ENCODE measurements at regions not wholly inside any gene's neighbourhood (a gene's known extent, or its start where the extent isn't known, plus 50 kb on each side); places are given as distances from the start of the nearest gene placed in this dataset.

GRCh38 chr13:31050486-31051400 lies 111.0 kb downstream of the HSPH1 start:
- TF ChIP-seq ZBTB7A (IDR thresholded peaks at IDR 0.05; ENCODE audit: low read depth) (no peak), REST (IDR thresholded peaks at IDR 0.05; ENCODE audit: low read depth) (no peak), FOXM1 (IDR thresholded peaks at IDR 0.05; ENCODE audit: borderline replicate concordance, low read depth) (no peak), EP300 (IDR thresholded peaks at IDR 0.05; ENCODE audit: borderline replicate concordance) (no peak), TEAD4 (IDR thresholded peaks at IDR 0.05) (no peak), TCF12 (IDR thresholded peaks at IDR 0.05; ENCODE audit: low read depth) (no peak), NFIC (IDR thresholded peaks at IDR 0.05) (no peak), TAF1 (IDR thresholded peaks at IDR 0.05; ENCODE audit: low read depth) (no peak), YY1 (IDR thresholded peaks at IDR 0.05; ENCODE audit: low read depth) (no peak), MAX (IDR thresholded peaks at IDR 0.05) (no peak), CREB1 (IDR thresholded peaks at IDR 0.05; ENCODE audit: low read depth) (no peak)

DNA sequence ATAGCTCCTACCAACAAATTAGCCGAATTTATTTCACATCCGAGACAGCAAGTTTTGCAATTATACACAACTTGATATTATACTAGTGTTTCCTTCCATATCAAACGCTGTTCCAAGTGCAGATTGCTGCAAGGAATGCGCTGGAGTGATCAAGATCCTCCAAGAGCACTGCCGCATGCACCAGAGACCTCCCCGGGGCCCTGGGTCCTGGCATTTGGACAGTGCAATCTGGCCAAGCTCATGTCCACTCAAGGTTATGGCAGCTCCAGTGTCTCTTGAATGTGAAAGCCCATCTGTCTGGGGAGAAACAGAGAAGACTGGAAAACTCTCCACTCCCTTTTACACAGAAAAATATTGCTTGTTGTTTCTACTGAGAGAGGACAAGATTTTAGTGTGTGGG lies 111.9 kb downstream of the HSPH1 start:
- TF ChIP-seq MAX (IDR thresholded peaks at IDR 0.05): no peak
- no peak for TF ChIP-seq TEAD4 (IDR thresholded peaks at IDR 0.05)
- no peak for TF ChIP-seq TAF1 (IDR thresholded peaks at IDR 0.05; ENCODE audit: low read depth)
- no peak for TF ChIP-seq USF1 (IDR thresholded peaks at IDR 0.05)
- no peak for TF ChIP-seq YY1 (IDR thresholded peaks at IDR 0.05; ENCODE audit: low read depth)
- TF ChIP-seq REST (IDR thresholded peaks at IDR 0.05; ENCODE audit: low read depth): no peak
- TF ChIP-seq EGR1 (IDR thresholded peaks at IDR 0.05): no peak
- no peak for TF ChIP-seq NFIC (IDR thresholded peaks at IDR 0.05)
- no peak for TF ChIP-seq ZBTB7A (IDR thresholded peaks at IDR 0.05; ENCODE audit: low read depth)
- no peak for TF ChIP-seq RAD21 (IDR thresholded peaks at IDR 0.05; ENCODE audit: low read depth)

DNA sequence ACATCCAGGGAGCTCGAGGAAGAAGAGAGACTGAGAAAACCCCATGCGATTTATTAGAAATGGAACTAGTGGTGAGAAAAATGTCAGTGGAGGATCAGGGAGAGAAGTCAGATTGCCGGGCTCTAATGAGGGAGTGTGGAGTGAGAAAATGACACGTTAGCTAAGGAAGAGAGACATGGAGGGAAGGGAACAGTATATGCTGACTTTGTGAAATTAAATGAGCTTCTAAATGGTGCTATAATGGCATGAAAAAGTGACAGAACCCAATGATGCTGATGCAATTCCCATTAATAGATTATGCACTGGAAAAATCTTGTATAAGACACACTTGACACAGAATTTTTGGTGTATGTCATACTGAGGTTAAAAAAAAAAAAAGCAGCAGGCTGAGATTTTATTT lies 112.6 kb downstream of the HSPH1 start:
- TF ChIP-seq EP300 (IDR thresholded peaks at IDR 0.05; ENCODE audit: borderline replicate concordance) (no peak), USF1 (IDR thresholded peaks at IDR 0.05) (no peak), NFIC (IDR thresholded peaks at IDR 0.05) (no peak), MAX (IDR thresholded peaks at IDR 0.05) (no peak), CEBPB (IDR thresholded peaks at IDR 0.05) (no peak), EGR1 (IDR thresholded peaks at IDR 0.05) (no peak)

- peak; percentile 31; the same call in 1 of the 2 replicates for TF ChIP-seq RAD21 (IDR thresholded peaks at IDR 0.05; ENCODE audit: low read depth)
- TF ChIP-seq EGR1 (IDR thresholded peaks at IDR 0.05): no peak
- no peak for TF ChIP-seq REST (IDR thresholded peaks at IDR 0.05; ENCODE audit: low read depth)
- TF ChIP-seq TEAD4 (IDR thresholded peaks at IDR 0.05): peak; percentile 62
- 0 out of 2 replicates have a peak, but pooled peaks have one; percentile 26 for TF ChIP-seq YY1 (IDR thresholded peaks at IDR 0.05; ENCODE audit: low read depth)
Measured at GRCh38 chr13:31048521-31048920, 113.2 kb downstream of the HSPH1 start.
